Activated CD8-positive, alpha-beta memory T cell treated with anti-CD3 and anti-CD28 coated beads for 4 hours (primary cell): ENCODE measurements at regions not wholly inside any gene's neighbourhood (a gene's known extent, or its start where the extent isn't known, plus 50 kb on each side); places are given as distances from the start of the nearest gene placed in this dataset.
"Not testable (repeated sequence)": the region's sequence is repeated elsewhere in the genome, so short reads cannot be mapped to it uniquely, and the experiment has no call there.

Experiments
- DNase-seq, 2 donors: peaks; one replicate each; pipeline ENCODE4 v3.0.0-alpha.2; 2020; ENCODE audit warnings: low read depth in 2 of 2

DNA sequence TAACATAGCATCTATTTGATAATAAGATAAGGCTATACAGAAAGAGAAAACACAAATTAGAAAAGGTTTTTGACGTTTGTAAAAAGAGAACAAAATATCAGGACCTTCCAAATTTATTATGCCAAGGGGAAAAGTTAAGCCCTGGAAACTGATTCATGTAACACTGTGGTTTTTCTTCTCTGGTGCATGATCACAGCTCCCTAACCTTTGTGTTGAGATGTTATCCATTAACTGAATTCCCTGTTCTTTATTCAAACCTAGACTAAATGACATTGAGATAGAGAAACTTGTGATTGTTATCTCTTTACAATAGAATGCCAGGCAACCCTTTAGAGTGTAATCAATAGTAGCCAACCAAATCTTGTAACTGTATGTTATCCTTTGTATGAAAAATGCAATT lies 141.5 kb upstream of the NRG3 start:
- DNase-seq, result no peak

GRCh38 chr10:81735167-81735566 lies 139.8 kb upstream of the NRG3 start:
- not testable (repeated sequence) for DNase-seq

- no peak for DNase-seq
These were observed 115.9 kb upstream of the NRG3 start for GRCh38 chr10:81759111-81759510.

GRCh38 chr10:81784111-81784597 lies 90.8 kb upstream of the NRG3 start:
- DNase-seq, result no peak

DNA sequence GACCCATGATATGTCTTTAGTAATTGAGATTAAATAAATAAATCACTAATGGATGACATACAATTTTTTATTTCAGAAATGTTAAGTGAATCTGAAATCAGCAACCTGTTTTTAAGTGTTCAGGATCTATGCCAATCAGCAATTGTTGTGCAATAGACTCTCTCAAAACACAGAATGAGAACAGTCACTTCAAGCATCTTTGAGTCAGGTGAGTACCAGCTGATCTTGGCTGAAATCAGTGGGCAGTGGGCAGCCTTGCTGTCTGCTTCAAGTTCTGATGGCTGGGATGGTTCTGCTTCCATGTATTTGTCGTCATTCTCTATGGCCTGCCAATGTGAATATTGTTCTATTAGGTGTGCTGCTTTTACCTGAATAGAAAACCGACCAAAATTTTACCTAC lies 82.3 kb upstream of the NRG3 start:
- no peak for DNase-seq

DNA sequence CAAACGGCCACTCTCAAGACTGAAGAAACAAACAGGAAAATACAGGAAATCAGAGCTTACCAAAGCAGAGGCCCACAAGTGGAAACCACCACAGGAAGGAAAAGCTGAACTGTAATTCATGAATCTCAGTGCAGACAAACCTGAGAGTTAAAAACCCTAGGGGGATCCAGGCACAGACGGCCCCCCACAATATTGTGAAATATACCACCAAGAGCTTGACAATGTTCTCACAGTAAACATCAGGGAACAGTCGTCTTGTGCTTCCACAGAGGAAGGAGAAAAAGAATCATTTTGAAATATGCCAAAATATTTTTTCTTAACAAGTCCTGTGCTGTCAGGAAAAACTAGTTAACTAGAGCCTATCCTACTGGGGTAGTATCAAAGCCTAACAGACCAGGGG lies 68.2 kb upstream of the NRG3 start:
- DNase-seq, result no peak

- no peak for DNase-seq
These were observed 60.2 kb upstream of the NRG3 start for GRCh38 chr10:81814842-81815241.

DNA sequence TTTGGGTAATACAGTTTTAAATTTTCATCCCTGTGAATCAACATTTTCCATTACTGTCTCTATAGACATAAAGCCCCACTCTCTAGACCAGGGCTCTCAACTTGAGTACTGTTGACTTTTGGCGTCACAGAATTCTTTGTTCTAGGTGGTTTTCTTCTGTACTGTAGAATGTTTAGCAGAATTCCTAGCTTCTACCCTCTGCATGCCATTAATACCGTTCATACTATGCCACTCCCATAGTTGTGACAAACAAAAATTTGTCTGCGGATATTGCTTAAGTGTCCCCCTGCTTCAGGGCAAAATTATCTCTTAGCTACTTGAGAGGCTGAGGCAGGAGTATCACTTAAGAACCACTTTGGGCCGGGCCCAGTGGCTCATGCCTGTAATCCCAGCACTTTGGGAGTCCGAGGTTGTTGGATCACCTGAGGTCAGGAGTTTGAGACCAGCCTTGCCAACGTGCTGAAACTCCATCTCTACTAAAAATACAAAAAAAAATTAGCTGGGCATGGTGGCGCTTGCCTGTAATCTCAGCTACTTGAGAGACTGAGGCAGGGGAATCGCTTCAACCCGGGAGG lies 57.3 kb upstream of the NRG3 start:
- no peak for DNase-seq

GRCh38 chr10:81820418-81820817 lies 54.6 kb upstream of the NRG3 start:
- no peak for DNase-seq
